ENCODE measurements at regions not wholly inside any gene's neighbourhood (a gene's known extent, or its start where the extent isn't known, plus 50 kb on each side); places are given as distances from the start of the nearest gene placed in this dataset.

- Histone ChIP-seq H3K27me3 (ENCODE audit: control insufficient read depth, insufficient read depth, low read length) (no peaks in the 10 kb centered on the region), H3K4me1 (ENCODE audit: control insufficient read depth, insufficient read depth, low read length) (no peaks in the 10 kb centered on the region), H3K36me3 (ENCODE audit: control insufficient read depth, insufficient read depth, low read length) (no peaks in the 10 kb centered on the region), H3K27ac (ENCODE audit: low read depth, low read length) (no peak overlapping the region), H3K4me3 (ENCODE audit: low read depth, low read length) (no peak overlapping the region), H3K9me3 (ENCODE audit: control insufficient read depth, insufficient read depth, low read length) (no peaks in the 10 kb centered on the region)
- no peak for DNase-seq (ENCODE audit: low read depth in 4 of 6, low spot score in 6 of 6)
Measured at GRCh38 chr3:3288255-3288654, 108.8 kb upstream of the CRBN start.

GRCh38 chr3:3286014-3286413 is 106.5 kb upstream of the CRBN start:
- Histone ChIP-seq H3K4me1 (ENCODE audit: control insufficient read depth, insufficient read depth, low read length) (no peaks in the 10 kb centered on the region), H3K27me3 (ENCODE audit: control insufficient read depth, insufficient read depth, low read length) (no peaks in the 10 kb centered on the region), H3K9me3 (ENCODE audit: control insufficient read depth, insufficient read depth, low read length) (no peaks in the 10 kb centered on the region), H3K36me3 (ENCODE audit: control insufficient read depth, insufficient read depth, low read length) (no peaks in the 10 kb centered on the region), H3K27ac (ENCODE audit: low read depth, low read length) (no peak overlapping the region), H3K4me3 (ENCODE audit: low read depth, low read length) (no peak overlapping the region)
- WGBS (ENCODE audit: insufficient coverage), result no CpG with 5 or more reads among the region's 2 CpGs
- DNase-seq (ENCODE audit: low read depth in 4 of 6, low spot score in 6 of 6), result no peak

- no peak overlapping the region for H3K4me3 ChIP-seq (ENCODE audit: low read depth, low read length)
- H3K27ac ChIP-seq (ENCODE audit: low read depth, low read length), result no peak overlapping the region
- H3K4me1 ChIP-seq (ENCODE audit: control insufficient read depth, insufficient read depth, low read length), result no peaks in the 10 kb centered on the region
- H3K27me3 ChIP-seq (ENCODE audit: control insufficient read depth, insufficient read depth, low read length), result no peaks in the 10 kb centered on the region
- WGBS (ENCODE audit: insufficient coverage), result no CpG with 5 or more reads among the region's 2 CpGs
- no peaks in the 10 kb centered on the region for H3K36me3 ChIP-seq (ENCODE audit: control insufficient read depth, insufficient read depth, low read length)
- no peaks in the 10 kb centered on the region for H3K9me3 ChIP-seq (ENCODE audit: control insufficient read depth, insufficient read depth, low read length)
- no peak for DNase-seq (ENCODE audit: low read depth in 4 of 6, low spot score in 6 of 6)
Measured at GRCh38 chr3:3281024-3281423, 101.5 kb upstream of the CRBN start.

GRCh38 chr3:3280396-3280795 is 100.9 kb upstream of the CRBN start:
- DNase-seq (ENCODE audit: low read depth in 4 of 6, low spot score in 6 of 6), result peak in 1 of 6 donors; percentile 7
- H3K4me3 ChIP-seq (ENCODE audit: low read depth, low read length), result no peak overlapping the region
- H3K36me3 ChIP-seq (ENCODE audit: control insufficient read depth, insufficient read depth, low read length), result no peaks in the 10 kb centered on the region
- no peaks in the 10 kb centered on the region for H3K27me3 ChIP-seq (ENCODE audit: control insufficient read depth, insufficient read depth, low read length)
- H3K9me3 ChIP-seq (ENCODE audit: control insufficient read depth, insufficient read depth, low read length), result no peaks in the 10 kb centered on the region
- WGBS (ENCODE audit: insufficient coverage), result no CpG with 5 or more reads among the region's 1 CpG
- H3K27ac ChIP-seq (ENCODE audit: low read depth, low read length), result no peak overlapping the region
- H3K4me1 ChIP-seq (ENCODE audit: control insufficient read depth, insufficient read depth, low read length), result no peaks in the 10 kb centered on the region

- Histone ChIP-seq H3K4me3 (ENCODE audit: low read depth, low read length) (no peak overlapping the region), H3K4me1 (ENCODE audit: control insufficient read depth, insufficient read depth, low read length) (no peaks in the 10 kb centered on the region), H3K27me3 (ENCODE audit: control insufficient read depth, insufficient read depth, low read length) (no peaks in the 10 kb centered on the region), H3K9me3 (ENCODE audit: control insufficient read depth, insufficient read depth, low read length) (no peaks in the 10 kb centered on the region), H3K27ac (ENCODE audit: low read depth, low read length) (no peak overlapping the region), H3K36me3 (ENCODE audit: control insufficient read depth, insufficient read depth, low read length) (no peaks in the 10 kb centered on the region)
- no peak for DNase-seq (ENCODE audit: low read depth in 4 of 6, low spot score in 6 of 6)
- no CpG with 5 or more reads among the region's 1 CpG for WGBS (ENCODE audit: insufficient coverage)
Measured at GRCh38 chr3:3278073-3278472, 98.6 kb upstream of the CRBN start.

GRCh38 chr3:3276630-3277029 is 97.1 kb upstream of the CRBN start:
- no peak overlapping the region for H3K4me3 ChIP-seq (ENCODE audit: low read depth, low read length)
- H3K27me3 ChIP-seq (ENCODE audit: control insufficient read depth, insufficient read depth, low read length), result no peaks in the 10 kb centered on the region
- H3K9me3 ChIP-seq (ENCODE audit: control insufficient read depth, insufficient read depth, low read length), result no peaks in the 10 kb centered on the region
- no peaks in the 10 kb centered on the region for H3K36me3 ChIP-seq (ENCODE audit: control insufficient read depth, insufficient read depth, low read length)
- H3K27ac ChIP-seq (ENCODE audit: low read depth, low read length), result no peak overlapping the region
- DNase-seq (ENCODE audit: low read depth in 4 of 6, low spot score in 6 of 6), result no peak
- H3K4me1 ChIP-seq (ENCODE audit: control insufficient read depth, insufficient read depth, low read length), result no peaks in the 10 kb centered on the region
- WGBS (ENCODE audit: insufficient coverage), result 88% methylated on average over 1 of the region's 2 CpGs

GRCh38 chr3:3264796-3265195 is 85.3 kb upstream of the CRBN start:
- no CpG with 5 or more reads among the region's 3 CpGs for WGBS (ENCODE audit: insufficient coverage)
- Histone ChIP-seq H3K4me3 (ENCODE audit: low read depth, low read length) (no peak overlapping the region), H3K4me1 (ENCODE audit: control insufficient read depth, insufficient read depth, low read length) (no peaks in the 10 kb centered on the region), H3K9me3 (ENCODE audit: control insufficient read depth, insufficient read depth, low read length) (no peaks in the 10 kb centered on the region), H3K27me3 (ENCODE audit: control insufficient read depth, insufficient read depth, low read length) (no peaks in the 10 kb centered on the region), H3K36me3 (ENCODE audit: control insufficient read depth, insufficient read depth, low read length) (no peaks in the 10 kb centered on the region), H3K27ac (ENCODE audit: low read depth, low read length) (no peak overlapping the region)
- peak in 1 of 6 donors; percentile 37 for DNase-seq (ENCODE audit: low read depth in 4 of 6, low spot score in 6 of 6)

- no peaks in the 10 kb centered on the region for H3K27me3 ChIP-seq (ENCODE audit: control insufficient read depth, insufficient read depth, low read length)
- H3K4me1 ChIP-seq (ENCODE audit: control insufficient read depth, insufficient read depth, low read length), result no peaks in the 10 kb centered on the region
- H3K4me3 ChIP-seq (ENCODE audit: low read depth, low read length), result no peak overlapping the region
- H3K9me3 ChIP-seq (ENCODE audit: control insufficient read depth, insufficient read depth, low read length), result no peaks in the 10 kb centered on the region
- H3K27ac ChIP-seq (ENCODE audit: low read depth, low read length), result no peak overlapping the region
- no peak for DNase-seq (ENCODE audit: low read depth in 4 of 6, low spot score in 6 of 6)
- H3K36me3 ChIP-seq (ENCODE audit: control insufficient read depth, insufficient read depth, low read length), result no peaks in the 10 kb centered on the region
Measured at GRCh38 chr3:3260870-3261269, 81.4 kb upstream of the CRBN start.

- Histone ChIP-seq H3K27me3 (ENCODE audit: control insufficient read depth, insufficient read depth, low read length) (no peaks in the 10 kb centered on the region), H3K36me3 (ENCODE audit: control insufficient read depth, insufficient read depth, low read length) (no peaks in the 10 kb centered on the region), H3K4me1 (ENCODE audit: control insufficient read depth, insufficient read depth, low read length) (no peaks in the 10 kb centered on the region), H3K4me3 (ENCODE audit: low read depth, low read length) (no peak overlapping the region), H3K9me3 (ENCODE audit: control insufficient read depth, insufficient read depth, low read length) (no peaks in the 10 kb centered on the region), H3K27ac (ENCODE audit: low read depth, low read length) (no peak overlapping the region)
- DNase-seq (ENCODE audit: low read depth in 4 of 6, low spot score in 6 of 6), result no peak
- no CpG with 5 or more reads among the region's 3 CpGs for WGBS (ENCODE audit: insufficient coverage)
Measured at GRCh38 chr3:3259181-3259580, 79.7 kb upstream of the CRBN start.

GRCh38 chr3:3258281-3258680 is 78.8 kb upstream of the CRBN start:
- H3K27me3 ChIP-seq (ENCODE audit: control insufficient read depth, insufficient read depth, low read length), result no peaks in the 10 kb centered on the region
- H3K9me3 ChIP-seq (ENCODE audit: control insufficient read depth, insufficient read depth, low read length), result no peaks in the 10 kb centered on the region
- H3K4me3 ChIP-seq (ENCODE audit: low read depth, low read length), result no peak overlapping the region
- no peak for DNase-seq (ENCODE audit: low read depth in 4 of 6, low spot score in 6 of 6)
- no peaks in the 10 kb centered on the region for H3K4me1 ChIP-seq (ENCODE audit: control insufficient read depth, insufficient read depth, low read length)
- 97% methylated on average over 3 of the region's 3 CpGs for WGBS (ENCODE audit: insufficient coverage)
- H3K36me3 ChIP-seq (ENCODE audit: control insufficient read depth, insufficient read depth, low read length), result no peaks in the 10 kb centered on the region
- H3K27ac ChIP-seq (ENCODE audit: low read depth, low read length), result no peak overlapping the region

GRCh38 chr3:3241596-3241995 is 62.1 kb upstream of the CRBN start:
- no peaks in the 10 kb centered on the region for H3K36me3 ChIP-seq (ENCODE audit: control insufficient read depth, insufficient read depth, low read length)
- 100% methylated on average over 1 of the region's 4 CpGs for WGBS (ENCODE audit: insufficient coverage)
- H3K27me3 ChIP-seq (ENCODE audit: control insufficient read depth, insufficient read depth, low read length), result no peaks in the 10 kb centered on the region
- H3K4me1 ChIP-seq (ENCODE audit: control insufficient read depth, insufficient read depth, low read length), result no peaks in the 10 kb centered on the region
- H3K9me3 ChIP-seq (ENCODE audit: control insufficient read depth, insufficient read depth, low read length), result no peaks in the 10 kb centered on the region
- H3K4me3 ChIP-seq (ENCODE audit: low read depth, low read length), result no peak overlapping the region
- no peak overlapping the region for H3K27ac ChIP-seq (ENCODE audit: low read depth, low read length)
- DNase-seq (ENCODE audit: low read depth in 4 of 6, low spot score in 6 of 6), result no peak

Data from spinal cord (tissue), 9 donors.